ENCODE measurements at regions not wholly inside any gene's neighbourhood (a gene's known extent, or its start where the extent isn't known, plus 50 kb on each side); places are given as distances from the start of the nearest gene placed in this dataset.

DNA sequence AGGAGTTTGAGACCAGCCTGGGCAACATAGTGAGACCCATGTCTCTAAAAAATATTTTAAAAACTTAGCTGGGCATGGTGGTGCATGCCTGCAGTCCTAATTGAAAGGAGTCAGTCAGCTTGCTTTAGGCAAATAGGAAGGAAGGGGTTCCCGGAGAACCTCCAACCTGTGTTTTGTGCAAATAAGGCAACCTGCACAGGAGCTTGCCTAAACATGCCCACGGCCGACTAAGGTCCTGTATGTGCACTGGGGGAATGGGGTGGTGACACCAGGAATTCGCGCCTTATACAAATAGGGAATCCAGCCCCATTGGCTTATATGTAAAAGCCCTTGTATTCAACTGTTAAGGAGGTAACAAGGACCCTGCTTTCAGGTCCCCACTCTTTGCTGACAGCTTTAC is 429.2 kb upstream of the ZP4 start:
- Histone ChIP-seq H3K27me3 (ENCODE audit: insufficient read depth, low read depth, low read length) (no peaks in the 10 kb centered on the region), H3K4me2 (ENCODE audit: low read length) (no peak overlapping the region), H3K36me3 (ENCODE audit: insufficient read depth, low read length) (no peaks in the 10 kb centered on the region), H3K9me2 (ENCODE audit: insufficient read depth, low read length) (no peaks in the 10 kb centered on the region), H3K27ac (ENCODE audit: low read length) (no peak overlapping the region), H3K4me3 (ENCODE audit: low read length) (no peak overlapping the region), H3F3A (ENCODE audit: insufficient read depth, low read length, poor library complexity, severe bottlenecking) (no peaks in the 10 kb centered on the region), H2AFZ (ENCODE audit: low read depth, low read length) (no peak overlapping the region), H4K20me1 (ENCODE audit: insufficient read depth) (no peaks in the 10 kb centered on the region), H3K9ac (ENCODE audit: low read length) (no peak overlapping the region), H3K79me2 (replicated peaks; ENCODE audit: insufficient read depth, low read length) (no peaks in the 10 kb centered on the region), H3K9me3 (ENCODE audit: low read length) (no peaks in the 10 kb centered on the region)
- TF ChIP-seq, protein P1, sequence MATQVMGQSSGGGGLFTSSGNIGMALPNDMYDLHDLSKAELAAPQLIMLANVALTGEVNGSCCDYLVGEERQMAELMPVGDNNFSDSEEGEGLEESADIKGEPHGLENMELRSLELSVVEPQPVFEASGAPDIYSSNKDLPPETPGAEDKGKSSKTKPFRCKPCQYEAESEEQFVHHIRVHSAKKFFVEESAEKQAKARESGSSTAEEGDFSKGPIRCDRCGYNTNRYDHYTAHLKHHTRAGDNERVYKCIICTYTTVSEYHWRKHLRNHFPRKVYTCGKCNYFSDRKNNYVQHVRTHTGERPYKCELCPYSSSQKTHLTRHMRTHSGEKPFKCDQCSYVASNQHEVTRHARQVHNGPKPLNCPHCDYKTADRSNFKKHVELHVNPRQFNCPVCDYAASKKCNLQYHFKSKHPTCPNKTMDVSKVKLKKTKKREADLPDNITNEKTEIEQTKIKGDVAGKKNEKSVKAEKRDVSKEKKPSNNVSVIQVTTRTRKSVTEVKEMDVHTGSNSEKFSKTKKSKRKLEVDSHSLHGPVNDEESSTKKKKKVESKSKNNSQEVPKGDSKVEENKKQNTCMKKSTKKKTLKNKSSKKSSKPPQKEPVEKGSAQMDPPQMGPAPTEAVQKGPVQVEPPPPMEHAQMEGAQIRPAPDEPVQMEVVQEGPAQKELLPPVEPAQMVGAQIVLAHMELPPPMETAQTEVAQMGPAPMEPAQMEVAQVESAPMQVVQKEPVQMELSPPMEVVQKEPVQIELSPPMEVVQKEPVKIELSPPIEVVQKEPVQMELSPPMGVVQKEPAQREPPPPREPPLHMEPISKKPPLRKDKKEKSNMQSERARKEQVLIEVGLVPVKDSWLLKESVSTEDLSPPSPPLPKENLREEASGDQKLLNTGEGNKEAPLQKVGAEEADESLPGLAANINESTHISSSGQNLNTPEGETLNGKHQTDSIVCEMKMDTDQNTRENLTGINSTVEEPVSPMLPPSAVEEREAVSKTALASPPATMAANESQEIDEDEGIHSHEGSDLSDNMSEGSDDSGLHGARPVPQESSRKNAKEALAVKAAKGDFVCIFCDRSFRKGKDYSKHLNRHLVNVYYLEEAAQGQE (IDR thresholded peaks at IDR 0.05; ENCODE audit: borderline replicate concordance): no peak
- no peak for TF ChIP-seq EZH2 (IDR thresholded peaks at IDR 0.05; ENCODE audit: borderline replicate concordance, insufficient read depth, low read length, poor library complexity, severe bottlenecking)
- no peak for TF ChIP-seq TAF1 (IDR thresholded peaks at IDR 0.05; ENCODE audit: low read depth)
- TF ChIP-seq EP300 (conservative IDR thresholded peaks at IDR 0.05; ENCODE audit: poor library complexity, severe bottlenecking): no peak
- no peak for TF ChIP-seq RAD21 (conservative IDR thresholded peaks at IDR 0.05)
- TF ChIP-seq MXI1 (conservative IDR thresholded peaks at IDR 0.05; ENCODE audit: poor library complexity, severe bottlenecking): no peak
- TF ChIP-seq, protein P2, sequence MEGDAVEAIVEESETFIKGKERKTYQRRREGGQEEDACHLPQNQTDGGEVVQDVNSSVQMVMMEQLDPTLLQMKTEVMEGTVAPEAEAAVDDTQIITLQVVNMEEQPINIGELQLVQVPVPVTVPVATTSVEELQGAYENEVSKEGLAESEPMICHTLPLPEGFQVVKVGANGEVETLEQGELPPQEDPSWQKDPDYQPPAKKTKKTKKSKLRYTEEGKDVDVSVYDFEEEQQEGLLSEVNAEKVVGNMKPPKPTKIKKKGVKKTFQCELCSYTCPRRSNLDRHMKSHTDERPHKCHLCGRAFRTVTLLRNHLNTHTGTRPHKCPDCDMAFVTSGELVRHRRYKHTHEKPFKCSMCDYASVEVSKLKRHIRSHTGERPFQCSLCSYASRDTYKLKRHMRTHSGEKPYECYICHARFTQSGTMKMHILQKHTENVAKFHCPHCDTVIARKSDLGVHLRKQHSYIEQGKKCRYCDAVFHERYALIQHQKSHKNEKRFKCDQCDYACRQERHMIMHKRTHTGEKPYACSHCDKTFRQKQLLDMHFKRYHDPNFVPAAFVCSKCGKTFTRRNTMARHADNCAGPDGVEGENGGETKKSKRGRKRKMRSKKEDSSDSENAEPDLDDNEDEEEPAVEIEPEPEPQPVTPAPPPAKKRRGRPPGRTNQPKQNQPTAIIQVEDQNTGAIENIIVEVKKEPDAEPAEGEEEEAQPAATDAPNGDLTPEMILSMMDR (IDR thresholded peaks at IDR 0.05; ENCODE audit: poor library complexity, severe bottlenecking): no peak
- TF ChIP-seq POLR2AphosphoS5 (IDR thresholded peaks at IDR 0.05): no peak
- no peak for TF ChIP-seq SMC3 (conservative IDR thresholded peaks at IDR 0.05; ENCODE audit: poor library complexity)

DNA sequence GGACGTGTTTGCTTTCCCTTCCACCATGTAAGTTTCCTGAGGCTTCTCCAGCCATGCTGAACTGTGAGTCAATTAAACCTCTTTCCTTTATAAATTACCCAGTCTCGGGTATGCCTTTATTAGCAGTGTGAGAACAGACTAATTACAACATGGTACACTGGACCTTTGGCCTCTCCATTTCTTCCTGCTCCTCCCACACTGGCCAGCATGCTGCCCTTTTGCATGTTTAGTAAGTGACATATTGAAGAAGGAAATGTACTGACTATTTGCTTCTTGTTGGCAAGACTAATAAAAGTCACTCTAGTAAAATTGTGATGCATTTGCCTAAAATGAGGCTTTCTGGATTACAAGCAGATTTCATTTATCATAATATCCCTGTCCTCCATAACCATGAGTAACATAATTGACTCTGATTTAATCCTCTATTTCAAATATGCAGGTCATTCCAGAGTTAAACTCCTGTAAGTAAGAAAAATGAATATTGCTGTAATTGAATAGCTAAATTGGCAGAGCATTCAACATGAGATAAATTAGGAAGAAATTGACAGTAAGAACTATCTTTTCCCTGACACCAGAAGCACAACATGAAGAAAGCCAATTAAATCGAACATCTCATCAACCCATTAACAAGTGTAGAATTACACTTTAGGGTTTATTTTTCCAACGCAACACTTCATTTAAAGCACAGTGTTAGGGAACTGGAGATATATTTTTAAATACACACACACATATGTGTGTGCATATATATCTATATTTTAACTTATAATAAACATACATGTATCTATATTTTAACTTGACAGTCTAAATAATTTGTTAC is 427.8 kb upstream of the ZP4 start:
- H3K79me2 ChIP-seq (replicated peaks; ENCODE audit: insufficient read depth, low read length): no peaks in the 10 kb centered on the region
- H3K9me3 ChIP-seq (ENCODE audit: low read length): no peaks in the 10 kb centered on the region
- H2AFZ ChIP-seq (ENCODE audit: low read depth, low read length): no peak overlapping the region
- TF ChIP-seq POLR2AphosphoS5 (IDR thresholded peaks at IDR 0.05) (no peak), EZH2 (IDR thresholded peaks at IDR 0.05; ENCODE audit: borderline replicate concordance, insufficient read depth, low read length, poor library complexity, severe bottlenecking) (no peak), EP300 (conservative IDR thresholded peaks at IDR 0.05; ENCODE audit: poor library complexity, severe bottlenecking) (no peak), TAF1 (IDR thresholded peaks at IDR 0.05; ENCODE audit: low read depth) (no peak), RAD21 (conservative IDR thresholded peaks at IDR 0.05) (no peak), MXI1 (conservative IDR thresholded peaks at IDR 0.05; ENCODE audit: poor library complexity, severe bottlenecking) (no peak), SMC3 (conservative IDR thresholded peaks at IDR 0.05; ENCODE audit: poor library complexity) (no peak)
- TF ChIP-seq, protein P2 (IDR thresholded peaks at IDR 0.05; ENCODE audit: poor library complexity, severe bottlenecking): no peak
- TF ChIP-seq, protein P1 (IDR thresholded peaks at IDR 0.05; ENCODE audit: borderline replicate concordance): no peak
- H3K27ac ChIP-seq (ENCODE audit: low read length): no peak overlapping the region
- H3K9me2 ChIP-seq (ENCODE audit: insufficient read depth, low read length): no peaks in the 10 kb centered on the region
- no peaks in the 10 kb centered on the region for H3K36me3 ChIP-seq (ENCODE audit: insufficient read depth, low read length)
- H3K27me3 ChIP-seq (ENCODE audit: insufficient read depth, low read depth, low read length): no peaks in the 10 kb centered on the region
- no peaks in the 10 kb centered on the region for H3F3A ChIP-seq (ENCODE audit: insufficient read depth, low read length, poor library complexity, severe bottlenecking)
- no peak overlapping the region for H3K9ac ChIP-seq (ENCODE audit: low read length)
- no peak overlapping the region for H3K4me3 ChIP-seq (ENCODE audit: low read length)
- no peaks in the 10 kb centered on the region for H4K20me1 ChIP-seq (ENCODE audit: insufficient read depth)
- H3K4me2 ChIP-seq (ENCODE audit: low read length): no peak overlapping the region

Measured in neural cell (in vitro differentiated cells).